Endodermal cell (in vitro differentiated cells): ENCODE measurements at regions not wholly inside any gene's neighbourhood (a gene's known extent, or its start where the extent isn't known, plus 50 kb on each side); places are given as distances from the start of the nearest gene placed in this dataset.

Source experiments
- DNase-seq: peaks from one replicate; pipeline ENCODE4 v3.0.0-alpha.2; 2017
- H3K27ac ChIP-seq: 2 replicates; pipeline ENCODE4 v1.5.1; 2013; ENCODE audit warnings: mild to moderate bottlenecking, low read depth, low read length, moderate library complexity
- H3K27me3 ChIP-seq: 2 replicates; pipeline ENCODE4 v1.6.1; 2013; ENCODE audit warnings: mild to moderate bottlenecking, low read length, moderate library complexity; ENCODE audit not compliant: insufficient read depth, control insufficient read depth, poor library complexity, severe bottlenecking
- H3K36me3 ChIP-seq: 2 replicates; pipeline ENCODE4 v1.7.0; 2013; ENCODE audit warnings: mild to moderate bottlenecking, low read length, moderate library complexity; ENCODE audit not compliant: control insufficient read depth, insufficient read depth
- H3K4me1 ChIP-seq: one replicate; pipeline ENCODE4 v1.7.0; 2013; ENCODE audit warnings: low read length; ENCODE audit not compliant: control insufficient read depth, insufficient read depth
- H3K4me3 ChIP-seq: 2 replicates; pipeline ENCODE4 v1.5.1; 2013; ENCODE audit warnings: mild to moderate bottlenecking, low read length, moderate library complexity
- H3K9ac ChIP-seq: 2 replicates; pipeline ENCODE4 v1.6.1; 2013; ENCODE audit warnings: mild to moderate bottlenecking, low read length, moderate library complexity; ENCODE audit not compliant: poor library complexity, severe bottlenecking; ENCODE audit errors: extremely low read depth
- H3K9me3 ChIP-seq: 2 replicates; pipeline ENCODE4 v1.6.1; 2013; ENCODE audit warnings: mild to moderate bottlenecking, low read length, moderate library complexity; ENCODE audit not compliant: control insufficient read depth
- H3K27ac Mint-ChIP-seq: 2 replicates; pipeline ENCODE4 v1.8.0; 2020; ENCODE audit warnings: mixed read lengths
- H3K27me3 Mint-ChIP-seq: 2 replicates; pipeline ENCODE4 v1.8.0; 2021; ENCODE audit warnings: mild to moderate bottlenecking, mixed read lengths; ENCODE audit not compliant: insufficient read depth
- H3K36me3 Mint-ChIP-seq: 2 replicates; pipeline ENCODE4 v1.8.0; 2020; ENCODE audit warnings: low read depth, mixed read lengths
- H3K4me1 Mint-ChIP-seq: 2 replicates; pipeline ENCODE4 v1.8.0; 2020; ENCODE audit warnings: mixed read lengths
- H3K4me3 Mint-ChIP-seq: 2 replicates; pipeline ENCODE4 v1.8.0; 2020; ENCODE audit warnings: mild to moderate bottlenecking, moderate library complexity, mixed read lengths
- H3K9me3 Mint-ChIP-seq: 2 replicates; pipeline ENCODE4 v1.8.0; 2020; ENCODE audit warnings: mild to moderate bottlenecking, mixed read lengths
- CTCF ChIP-seq: fragments of 200-600 bp; sonication (generic); conservative IDR thresholded peaks from 2 replicates; pipeline ENCODE4 v1.5.0; 2021; ENCODE audit warnings: antibody characterized with exemption, mild to moderate bottlenecking
- WGBS, 2 experiments: methylation state at CpG; one replicate each; pipeline versions ENCODE4 v1.1.5 to v1.1.7; 2013; ENCODE audit warnings: missing lambda C conversion rate in 2 of 2, mixed read lengths in 1 of 2; ENCODE audit not compliant: insufficient coverage in 1 of 2, insufficient read length in 1 of 2; 5-methylcytosine and 5-hydroxymethylcytosine counted together

GRCh38 chr6:109306733-109307132 is 75.5 kb downstream of the CD164 start:
- no peak for TF ChIP-seq CTCF
- no peak overlapping the region for H3K9ac ChIP-seq
- H3K4me3 Mint-ChIP-seq = no peak overlapping the region
- H3K4me1 Mint-ChIP-seq = peaks cover 32% of the 10 kb centered on the region
- H3K4me3 ChIP-seq = no peak overlapping the region
- no peak overlapping the region for H3K27ac ChIP-seq
- no peak overlapping the region for H3K27ac Mint-ChIP-seq
- H3K36me3 ChIP-seq = no peaks in the 10 kb centered on the region
- no peaks in the 10 kb centered on the region for H3K27me3 ChIP-seq
- H3K9me3 Mint-ChIP-seq = no peaks in the 10 kb centered on the region
- H3K4me1 ChIP-seq = peaks cover 14% of the 10 kb centered on the region
- 98 to 100% methylated on average over 1 to 2 of the region's 2 CpGs for WGBS, 2 experiments
- H3K9me3 ChIP-seq = no peaks in the 10 kb centered on the region
- H3K27me3 Mint-ChIP-seq = no peaks in the 10 kb centered on the region
- H3K36me3 Mint-ChIP-seq = no peaks in the 10 kb centered on the region
- DNase-seq = no peak

GRCh38 chr6:109305028-109305427 is 77.2 kb downstream of the CD164 start:
- no peaks in the 10 kb centered on the region for H3K9me3 ChIP-seq
- no peak overlapping the region for H3K4me3 ChIP-seq
- TF ChIP-seq CTCF = no peak
- Mint-ChIP-seq H3K4me3 (no peak overlapping the region), H3K27me3 (no peaks in the 10 kb centered on the region), H3K27ac (no peak overlapping the region), H3K9me3 (no peaks in the 10 kb centered on the region), H3K36me3 (no peaks in the 10 kb centered on the region), H3K4me1 (peaks cover 39% of the 10 kb centered on the region)
- no peak for DNase-seq
- no peak overlapping the region for H3K9ac ChIP-seq
- H3K36me3 ChIP-seq = no peaks in the 10 kb centered on the region
- no peaks in the 10 kb centered on the region for H3K27me3 ChIP-seq
- no peak overlapping the region for H3K27ac ChIP-seq
- H3K4me1 ChIP-seq = peaks cover 14% of the 10 kb centered on the region

GRCh38 chr6:109304284-109305015 is 77.8 kb downstream of the CD164 start:
- H3K27ac Mint-ChIP-seq = no peak overlapping the region
- Histone ChIP-seq H3K4me3 (no peak overlapping the region), H3K4me1 (peaks cover 14% of the 10 kb centered on the region), H3K9ac (no peak overlapping the region), H3K9me3 (no peaks in the 10 kb centered on the region), H3K27ac (no peak overlapping the region), H3K36me3 (no peaks in the 10 kb centered on the region), H3K27me3 (no peaks in the 10 kb centered on the region)
- H3K9me3 Mint-ChIP-seq = no peaks in the 10 kb centered on the region
- peaks cover 39% of the 10 kb centered on the region for H3K4me1 Mint-ChIP-seq
- 78 to 100% methylated on average over 2 to 3 of the region's 3 CpGs for WGBS, 2 experiments
- DNase-seq = no peak
- no peak overlapping the region for H3K4me3 Mint-ChIP-seq
- no peaks in the 10 kb centered on the region for H3K27me3 Mint-ChIP-seq
- no peak for TF ChIP-seq CTCF
- H3K36me3 Mint-ChIP-seq = no peaks in the 10 kb centered on the region
